Activated CD4-positive, alpha-beta memory T cell treated with anti-CD3 and anti-CD28 coated beads, Interleukin-2, amount 10 ng/mL, durations not matched to agents 7 days and 5 days (primary cell): ENCODE measurements at regions not wholly inside any gene's neighbourhood (a gene's known extent, or its start where the extent isn't known, plus 50 kb on each side); places are given as distances from the start of the nearest gene placed in this dataset.

ENCODE experiments used
- CTCF ChIA-PET: fragments of 350-600 bp; sonication (Branson Sonifier 250); formaldehyde crosslinking; loops from one replicate; lab custom pipeline; 2021; ENCODE audit warnings: antibody characterized with exemption, inconsistent platforms; lab: Charles Lee
- POLR2A ChIA-PET: fragments of 350-600 bp; sonication (Branson Sonifier 250); formaldehyde crosslinking; loops from one replicate; lab custom pipeline; 2021; ENCODE audit warnings: antibody characterized with exemption; lab: Charles Lee
- DNase-seq: peaks from one replicate; pipeline ENCODE4 v3.0.0-alpha.2; 2020
- H3K27ac Mint-ChIP-seq: one replicate; pipeline ENCODE4 v1.8.0; 2021; ENCODE audit warnings: mild to moderate bottlenecking, mixed read lengths
- H3K27me3 Mint-ChIP-seq: one replicate; pipeline ENCODE4 v1.8.0; 2021; ENCODE audit warnings: mixed read lengths
- H3K36me3 Mint-ChIP-seq: one replicate; pipeline ENCODE4 v1.8.0; 2021; ENCODE audit warnings: low read depth, mixed read lengths
- H3K4me1 Mint-ChIP-seq: one replicate; pipeline ENCODE4 v1.8.0; 2021; ENCODE audit warnings: mixed read lengths
- H3K4me3 Mint-ChIP-seq: one replicate; pipeline ENCODE4 v1.8.0; 2021; ENCODE audit warnings: mild to moderate bottlenecking, mixed read lengths
- H3K9me3 Mint-ChIP-seq: one replicate; pipeline ENCODE4 v1.8.0; 2021; ENCODE audit warnings: mixed read lengths

GRCh38 chr9:82147798-82148425 is 159.3 kb downstream of the SPATA31D1 start:
- ChIA-PET CTCF (no interaction called here), POLR2A (no interaction called here)
- H3K4me3 Mint-ChIP-seq, result no peak overlapping the region

DNA sequence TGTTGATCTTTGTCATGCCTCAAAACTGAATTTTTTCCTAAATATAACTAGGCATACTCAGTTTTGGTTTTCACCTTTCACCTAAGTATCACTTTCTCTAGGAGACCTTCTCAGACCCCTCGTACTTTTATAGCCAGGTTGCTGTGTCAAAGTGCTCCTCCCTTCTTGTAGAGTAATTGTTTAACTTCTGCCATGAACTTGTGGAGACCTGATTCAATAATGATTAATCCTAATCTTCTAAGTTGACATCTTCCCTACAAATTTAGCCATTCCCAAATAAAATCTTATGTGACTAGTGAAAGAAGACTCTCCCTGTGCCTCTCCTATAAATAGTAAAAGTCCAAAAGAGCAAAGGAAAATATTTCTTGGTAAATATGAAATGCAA is 159.8 kb downstream of the SPATA31D1 start:
- ChIA-PET POLR2A (no interaction called here), CTCF (no interaction called here)
- Mint-ChIP-seq H3K27ac (no peak overlapping the region), H3K36me3 (no peaks in the 10 kb centered on the region), H3K4me1 (no peaks in the 10 kb centered on the region), H3K9me3 (peaks cover 10% of the 10 kb centered on the region), H3K4me3 (no peak overlapping the region), H3K27me3 (no peaks in the 10 kb centered on the region)
- DNase-seq, result no peak

More at GRCh38 chr9:82147798-82148425, 159.3 kb downstream of the SPATA31D1 start:
- no peak for DNase-seq
- Mint-ChIP-seq H3K27ac (no peak overlapping the region), H3K4me1 (no peaks in the 10 kb centered on the region), H3K9me3 (peaks cover 10% of the 10 kb centered on the region), H3K27me3 (no peaks in the 10 kb centered on the region), H3K36me3 (no peaks in the 10 kb centered on the region)

DNA sequence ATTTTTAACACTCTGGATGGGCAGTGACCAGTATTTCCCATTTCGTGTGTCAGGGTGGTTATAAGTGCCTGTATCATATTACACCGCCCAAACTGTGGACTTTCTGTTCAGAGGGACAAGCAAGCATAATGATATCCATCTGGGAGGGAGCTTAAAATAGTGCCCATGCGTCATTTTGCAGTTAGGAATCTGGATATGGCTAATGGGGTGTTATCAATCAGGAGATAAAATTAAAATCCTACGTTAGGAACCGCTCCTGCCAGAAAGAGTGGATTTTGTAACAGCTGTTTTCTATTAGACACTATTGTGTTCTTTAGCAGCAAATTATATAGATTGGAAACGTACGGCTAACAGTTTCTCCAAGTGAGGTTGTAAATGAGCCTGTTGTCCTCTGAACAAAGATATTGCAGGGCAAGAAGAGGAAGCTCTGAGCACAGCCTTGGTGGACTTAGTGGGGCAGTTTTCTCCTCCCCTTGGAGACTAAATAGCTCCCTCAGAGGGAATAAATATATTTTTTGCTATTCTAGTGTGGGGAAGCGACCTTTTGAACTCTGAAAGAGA is 160.4 kb downstream of the SPATA31D1 start:
- H3K36me3 Mint-ChIP-seq, result no peaks in the 10 kb centered on the region
- H3K27me3 Mint-ChIP-seq, result no peaks in the 10 kb centered on the region
- H3K4me3 Mint-ChIP-seq, result no peak overlapping the region
- H3K4me1 Mint-ChIP-seq, result no peaks in the 10 kb centered on the region
- H3K9me3 Mint-ChIP-seq, result peaks cover 10% of the 10 kb centered on the region
- ChIA-PET CTCF (no interaction called here), POLR2A (no interaction called here)
- no peak overlapping the region for H3K27ac Mint-ChIP-seq
- no peak for DNase-seq

GRCh38 chr9:82149501-82149946 is 161.0 kb downstream of the SPATA31D1 start:
- Mint-ChIP-seq H3K4me1 (no peaks in the 10 kb centered on the region), H3K4me3 (no peak overlapping the region), H3K9me3 (peaks cover 10% of the 10 kb centered on the region), H3K36me3 (no peaks in the 10 kb centered on the region), H3K27ac (no peak overlapping the region), H3K27me3 (no peaks in the 10 kb centered on the region)
- CTCF ChIA-PET, result no interaction called here
- no peak for DNase-seq
- POLR2A ChIA-PET, result no interaction called here

GRCh38 chr9:82152181-82152580 is 163.6 kb downstream of the SPATA31D1 start:
- DNase-seq, result no peak
- H3K9me3 Mint-ChIP-seq, result peaks cover 5% of the 10 kb centered on the region
- POLR2A ChIA-PET, result no interaction called here
- no peak overlapping the region for H3K27ac Mint-ChIP-seq
- CTCF ChIA-PET, result no interaction called here
- no peaks in the 10 kb centered on the region for H3K27me3 Mint-ChIP-seq
- H3K4me1 Mint-ChIP-seq, result no peaks in the 10 kb centered on the region
- H3K36me3 Mint-ChIP-seq, result no peaks in the 10 kb centered on the region
- H3K4me3 Mint-ChIP-seq, result no peak overlapping the region

DNA sequence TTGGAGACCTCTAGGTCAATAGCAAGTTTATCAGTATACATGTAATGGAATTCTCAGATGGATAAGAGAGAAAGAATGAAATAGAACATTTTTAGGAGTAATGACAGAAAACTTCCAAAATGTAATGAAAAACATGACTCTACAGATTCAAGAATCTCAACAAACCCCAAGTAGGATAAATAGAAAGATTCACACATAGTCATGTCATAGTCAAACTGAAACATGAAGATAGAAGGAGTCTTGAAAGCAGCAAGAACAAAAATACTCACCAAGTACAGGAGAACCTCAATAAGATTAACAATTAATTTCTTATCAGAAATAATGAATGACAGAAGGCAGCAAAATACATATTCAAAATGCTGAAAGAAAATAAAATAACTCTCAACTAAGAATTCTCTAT is 164.5 kb downstream of the SPATA31D1 start:
- Mint-ChIP-seq H3K27ac (no peak overlapping the region), H3K4me3 (no peak overlapping the region), H3K4me1 (no peaks in the 10 kb centered on the region), H3K27me3 (no peaks in the 10 kb centered on the region), H3K36me3 (no peaks in the 10 kb centered on the region), H3K9me3 (peaks cover 5% of the 10 kb centered on the region)
- ChIA-PET POLR2A (no interaction called here), CTCF (no interaction called here)
- no peak for DNase-seq

GRCh38 chr9:82154573-82154972 is 166.0 kb downstream of the SPATA31D1 start:
- POLR2A ChIA-PET, result no interaction called here
- no peaks in the 10 kb centered on the region for H3K36me3 Mint-ChIP-seq
- peaks cover 3% of the 10 kb centered on the region for H3K9me3 Mint-ChIP-seq
- H3K4me1 Mint-ChIP-seq, result no peaks in the 10 kb centered on the region
- no peak overlapping the region for H3K4me3 Mint-ChIP-seq
- no peaks in the 10 kb centered on the region for H3K27me3 Mint-ChIP-seq
- no peak for DNase-seq
- CTCF ChIA-PET, result no interaction called here
- H3K27ac Mint-ChIP-seq, result no peak overlapping the region

DNA sequence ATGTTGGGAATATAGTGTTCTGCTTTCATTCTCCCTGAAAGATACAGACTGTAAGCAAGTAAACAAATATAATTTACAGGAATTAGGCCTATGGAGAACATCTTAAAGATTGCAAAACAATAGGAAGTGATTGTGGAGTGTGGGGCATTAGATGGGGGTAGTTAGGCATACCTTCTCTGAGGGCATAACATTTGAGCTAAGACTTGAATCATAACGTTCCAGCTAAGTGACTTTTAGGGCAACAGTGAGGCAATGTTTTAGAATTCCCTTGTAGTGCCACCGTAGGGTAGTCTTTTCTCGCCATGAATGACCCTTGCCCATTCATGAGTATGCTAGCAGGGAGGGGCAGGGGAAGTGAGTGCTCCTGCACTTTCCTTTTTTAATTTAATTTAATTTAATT is 173.3 kb downstream of the SPATA31D1 start:
- H3K27ac Mint-ChIP-seq, result no peak overlapping the region
- H3K4me3 Mint-ChIP-seq, result no peak overlapping the region
- no peaks in the 10 kb centered on the region for H3K36me3 Mint-ChIP-seq
- no peak for DNase-seq
- H3K9me3 Mint-ChIP-seq, result peaks cover 6% of the 10 kb centered on the region
- POLR2A ChIA-PET, result no interaction called here
- no peaks in the 10 kb centered on the region for H3K4me1 Mint-ChIP-seq
- H3K27me3 Mint-ChIP-seq, result no peaks in the 10 kb centered on the region
- CTCF ChIA-PET, result no interaction called here

GRCh38 chr9:82164159-82164558 is 175.6 kb downstream of the SPATA31D1 start:
- no peaks in the 10 kb centered on the region for H3K36me3 Mint-ChIP-seq
- no peaks in the 10 kb centered on the region for H3K4me1 Mint-ChIP-seq
- H3K27me3 Mint-ChIP-seq, result no peaks in the 10 kb centered on the region

GRCh38 chr9:82167296-82167695 is 178.7 kb downstream of the SPATA31D1 start:
- ChIA-PET POLR2A (no interaction called here), CTCF (no interaction called here)
- H3K4me1 Mint-ChIP-seq, result no peaks in the 10 kb centered on the region
- H3K27ac Mint-ChIP-seq, result no peak overlapping the region
- H3K27me3 Mint-ChIP-seq, result no peaks in the 10 kb centered on the region
- no peak overlapping the region for H3K4me3 Mint-ChIP-seq
- H3K36me3 Mint-ChIP-seq, result no peaks in the 10 kb centered on the region
- peaks cover 9% of the 10 kb centered on the region for H3K9me3 Mint-ChIP-seq
- no peak for DNase-seq

More at GRCh38 chr9:82164159-82164558, 175.6 kb downstream of the SPATA31D1 start:
- no peak for DNase-seq
- Mint-ChIP-seq H3K27ac (no peak overlapping the region), H3K9me3 (peaks cover 10% of the 10 kb centered on the region), H3K4me3 (no peak overlapping the region)
- ChIA-PET CTCF (no interaction called here), POLR2A (no interaction called here)

- Mint-ChIP-seq H3K27ac (no peak overlapping the region), H3K4me1 (no peaks in the 10 kb centered on the region), H3K4me3 (no peak overlapping the region), H3K27me3 (no peaks in the 10 kb centered on the region), H3K36me3 (no peaks in the 10 kb centered on the region), H3K9me3 (peaks cover 3% of the 10 kb centered on the region)
- POLR2A ChIA-PET, result no interaction called here
- CTCF ChIA-PET, result no interaction called here
- DNase-seq, result no peak
Measured at GRCh38 chr9:82168585-82168984, 180.0 kb downstream of the SPATA31D1 start.

DNA sequence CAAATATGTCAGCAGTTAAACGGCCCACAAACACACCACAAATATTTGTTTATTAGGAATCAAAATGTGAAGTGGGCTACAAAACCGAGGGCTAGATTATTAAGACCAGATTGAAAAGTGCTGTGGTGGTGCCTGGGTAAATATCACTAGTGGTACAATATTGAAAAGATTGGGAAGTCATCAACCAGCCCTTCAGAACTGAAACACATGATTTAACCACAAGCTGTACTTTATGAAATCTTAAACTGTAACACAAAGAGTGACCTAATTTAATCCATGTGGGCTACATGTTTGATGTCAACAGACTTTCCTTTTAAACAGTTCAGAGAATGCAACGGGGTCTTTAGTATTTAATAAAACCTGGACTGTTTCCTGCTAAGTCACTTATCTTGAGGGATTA is 182.3 kb downstream of the SPATA31D1 start:
- DNase-seq, result no peak
- Mint-ChIP-seq H3K9me3 (peaks cover 3% of the 10 kb centered on the region), H3K4me1 (no peaks in the 10 kb centered on the region), H3K27me3 (no peaks in the 10 kb centered on the region), H3K27ac (no peak overlapping the region), H3K36me3 (no peaks in the 10 kb centered on the region), H3K4me3 (no peak overlapping the region)
- CTCF ChIA-PET, result no interaction called here
- POLR2A ChIA-PET, result no interaction called here

DNA sequence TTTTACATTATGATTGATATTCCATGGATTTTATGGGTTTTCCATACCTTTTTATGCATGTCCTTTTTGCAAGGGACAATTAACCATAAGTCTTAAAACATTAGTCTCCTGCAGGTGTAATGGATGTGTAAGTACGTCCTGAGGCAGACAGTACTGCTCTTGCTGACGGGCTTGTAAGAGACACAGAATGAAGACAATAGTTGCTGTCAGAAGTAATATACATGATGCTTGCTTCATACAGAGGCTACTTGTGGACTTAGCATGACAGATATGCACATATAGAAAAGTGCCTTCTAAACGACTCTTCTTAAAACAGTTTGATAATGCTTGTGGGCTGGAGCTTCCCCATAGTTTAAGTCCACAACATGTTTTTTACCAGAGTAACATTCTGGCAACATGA is 182.7 kb downstream of the SPATA31D1 start:
- H3K27me3 Mint-ChIP-seq, result no peaks in the 10 kb centered on the region
- no peak overlapping the region for H3K27ac Mint-ChIP-seq
- ChIA-PET CTCF (no interaction called here), POLR2A (no interaction called here)
- no peak for DNase-seq
- H3K4me1 Mint-ChIP-seq, result no peaks in the 10 kb centered on the region
- H3K4me3 Mint-ChIP-seq, result no peak overlapping the region
- no peaks in the 10 kb centered on the region for H3K36me3 Mint-ChIP-seq
- H3K9me3 Mint-ChIP-seq, result peaks cover 3% of the 10 kb centered on the region

DNA sequence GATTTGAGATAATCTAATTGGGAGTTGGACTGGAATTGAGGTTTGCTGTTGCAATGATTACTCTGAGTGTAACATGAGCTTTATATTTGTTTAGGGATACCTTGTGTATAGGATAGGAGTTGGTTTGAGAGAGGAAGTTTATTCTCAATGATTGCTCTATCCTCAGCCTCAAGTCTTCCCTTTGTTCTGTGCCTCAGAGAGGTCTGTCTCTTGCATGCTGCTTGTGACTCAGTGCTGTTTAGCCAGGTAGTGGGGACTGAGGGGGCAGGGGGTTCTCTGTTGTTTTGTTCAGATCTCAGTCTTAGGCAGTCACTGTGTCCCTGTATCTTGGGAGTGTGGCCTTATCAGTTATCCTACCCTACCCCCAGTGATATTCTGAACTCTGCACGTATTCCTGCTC is 192.1 kb downstream of the SPATA31D1 start:
- CTCF ChIA-PET, result no interaction called here
- no peak overlapping the region for H3K4me3 Mint-ChIP-seq

More for the DNA sequence above, 192.1 kb downstream of the SPATA31D1 start:
- H3K9me3 Mint-ChIP-seq, result peaks cover 21% of the 10 kb centered on the region
- H3K36me3 Mint-ChIP-seq, result no peaks in the 10 kb centered on the region
- H3K4me1 Mint-ChIP-seq, result no peaks in the 10 kb centered on the region
- DNase-seq, result no peak
- POLR2A ChIA-PET, result no interaction called here
- no peak overlapping the region for H3K27ac Mint-ChIP-seq
- no peaks in the 10 kb centered on the region for H3K27me3 Mint-ChIP-seq
